ENCODE measurements at regions not wholly inside any gene's neighbourhood (a gene's known extent, or its start where the extent isn't known, plus 50 kb on each side); places are given as distances from the start of the nearest gene placed in this dataset.

DNA sequence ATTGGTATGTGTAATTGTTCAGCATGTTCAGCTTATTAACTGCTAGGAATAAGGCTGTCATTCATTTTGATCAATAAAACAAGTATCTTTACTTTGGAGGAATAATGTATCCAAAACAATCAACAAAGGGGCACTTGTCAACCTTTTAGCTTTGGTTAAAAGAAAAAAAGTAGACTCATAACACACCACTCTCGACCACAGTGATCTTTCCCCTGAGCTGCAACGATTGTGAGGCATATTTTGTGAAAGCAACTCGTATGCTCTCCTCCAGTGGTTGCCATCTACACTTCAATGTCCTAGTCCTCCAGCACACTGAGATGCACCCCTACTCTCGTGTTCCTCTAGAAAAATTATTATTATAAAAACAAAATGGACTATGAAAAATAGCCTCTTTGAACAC lies 60.1 kb upstream of the PDE7B start:
- no peak overlapping the region for H3K4me3 ChIP-seq (ENCODE audit: low read depth, low read length)

DNA sequence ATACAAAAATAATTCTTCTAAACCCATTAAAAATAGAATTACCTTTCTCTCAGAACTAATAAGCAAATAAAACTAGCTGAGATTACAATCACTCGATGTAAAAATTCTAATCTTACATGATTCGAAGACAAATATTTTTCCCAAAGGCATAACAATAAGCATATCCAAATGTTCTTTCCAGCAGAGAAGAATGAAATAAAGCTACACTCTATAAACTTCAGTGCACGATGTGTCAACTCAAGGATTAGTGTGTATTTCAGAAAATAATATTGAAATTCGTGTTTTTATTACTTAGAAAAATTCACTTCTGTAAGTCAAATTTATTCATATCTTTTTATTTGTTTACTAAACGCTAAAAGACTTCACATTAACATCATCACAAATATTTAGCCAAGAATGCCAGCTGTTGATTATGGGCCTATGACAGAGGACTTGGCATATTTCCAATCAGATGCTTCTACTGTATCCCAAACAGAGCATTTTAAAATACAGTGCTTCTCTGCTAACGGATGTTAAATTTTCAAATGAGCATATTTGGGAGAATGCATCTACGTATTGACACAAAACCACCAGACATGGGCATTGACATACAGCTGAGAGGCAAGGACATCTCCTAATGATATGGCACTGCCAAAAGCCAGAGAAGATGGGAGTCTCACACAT lies 54.7 kb upstream of the PDE7B start:
- no peak overlapping the region for H3K4me3 ChIP-seq (ENCODE audit: low read depth, low read length)

DNA sequence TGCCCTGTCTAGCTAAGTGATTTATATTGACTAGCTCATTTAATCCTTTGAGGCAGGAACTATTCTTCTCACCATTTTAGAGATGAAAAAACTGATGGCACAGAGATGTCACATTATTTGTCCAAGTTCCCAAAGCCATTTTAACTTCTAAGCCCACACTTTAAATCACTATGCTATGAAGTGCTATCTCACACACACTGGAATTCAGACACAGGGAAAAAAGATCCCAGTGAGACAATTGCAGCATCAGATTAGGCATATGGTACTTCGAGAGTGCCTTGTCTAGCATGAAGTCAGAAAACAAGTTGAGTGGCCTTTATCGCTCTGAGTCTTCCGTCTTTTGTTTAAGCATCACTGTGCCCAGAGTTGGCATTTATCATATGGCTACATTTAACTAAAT lies 54.1 kb upstream of the PDE7B start:
- no peak overlapping the region for H3K4me3 ChIP-seq (ENCODE audit: low read depth, low read length)

DNA sequence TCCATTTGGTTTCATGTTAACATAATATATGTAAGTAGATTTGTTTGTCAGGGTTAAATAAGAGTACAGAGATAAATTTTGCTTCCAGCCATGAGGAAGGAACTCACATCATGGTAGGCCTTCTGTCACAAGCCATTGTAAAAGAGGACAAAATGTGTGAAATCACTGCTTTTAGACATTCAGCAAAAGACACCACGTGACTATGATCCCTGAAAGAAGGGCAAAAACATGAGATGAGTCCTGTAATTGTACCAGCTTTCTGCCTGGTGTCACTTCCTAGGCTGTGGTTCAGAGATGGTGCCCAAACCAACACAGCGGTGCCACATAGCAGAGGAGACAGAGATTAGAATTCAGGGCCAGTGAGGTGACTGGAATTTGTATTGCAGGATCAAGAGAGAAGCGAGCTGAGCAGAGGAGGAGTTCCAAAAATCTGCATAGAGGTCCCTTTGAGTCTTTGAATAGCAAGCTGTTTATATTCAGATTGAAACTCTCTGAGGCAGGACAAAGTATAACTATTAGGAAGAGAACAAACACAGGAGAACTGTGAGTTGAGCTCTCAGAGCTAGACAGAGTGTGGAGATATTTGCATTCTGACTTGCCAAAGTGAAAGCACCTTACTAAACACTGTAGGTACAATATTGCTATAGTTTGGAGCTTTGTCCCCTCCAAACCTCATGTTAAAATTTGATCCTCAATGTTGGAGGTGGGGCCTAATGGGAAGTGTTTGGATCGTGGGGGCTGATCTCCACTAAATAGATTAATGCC lies 52.6 kb upstream of the PDE7B start:
- H3K4me3 ChIP-seq (ENCODE audit: low read depth, low read length), result no peak overlapping the region

All from iPS-11a (cell line).